H9 (cell line): ENCODE measurements at regions not wholly inside any gene's neighbourhood (a gene's known extent, or its start where the extent isn't known, plus 50 kb on each side); places are given as distances from the start of the nearest gene placed in this dataset.

ENCODE experiments used
- DNase-seq: peaks from one replicate; pipeline ENCODE4 v3.0.0-alpha.2; 2017
- H2AFZ ChIP-seq: one replicate; pipeline ENCODE4 v1.6.1; 2013; ENCODE audit warnings: mild to moderate bottlenecking, low read length, control low read depth, moderate library complexity
- H2AK5ac ChIP-seq: 2 replicates; pipeline ENCODE4 v1.6.1; 2013; ENCODE audit warnings: low read length, control low read depth, mixed read lengths; ENCODE audit not compliant: insufficient read length
- H2BK120ac ChIP-seq: one replicate; pipeline ENCODE4 v1.6.1; 2013; ENCODE audit warnings: low read depth, mild to moderate bottlenecking, low read length, control low read depth, inconsistent platforms; ENCODE audit not compliant: poor library complexity, severe bottlenecking
- H2BK12ac ChIP-seq: 2 replicates; pipeline ENCODE4 v1.6.1; 2013; ENCODE audit warnings: low read length, control low read depth, mixed read lengths, low read depth; ENCODE audit not compliant: insufficient read length
- H2BK15ac ChIP-seq: 2 replicates; pipeline ENCODE4 v1.6.1; 2013; ENCODE audit warnings: low read depth, low read length, control low read depth
- H2BK20ac ChIP-seq: one replicate; pipeline ENCODE4 v1.6.1; 2013; ENCODE audit warnings: low read depth, mild to moderate bottlenecking, low read length, control low read depth, inconsistent platforms; ENCODE audit not compliant: poor library complexity, severe bottlenecking
- H2BK5ac ChIP-seq: 2 replicates; pipeline ENCODE4 v1.6.1; 2013; ENCODE audit warnings: low read length, control low read depth, mixed read lengths; ENCODE audit not compliant: insufficient read length
- H3K14ac ChIP-seq: 2 replicates; pipeline ENCODE4 v1.6.1; 2013; ENCODE audit warnings: low read length, control low read depth; ENCODE audit not compliant: insufficient read depth
- H3K18ac ChIP-seq: 2 replicates; pipeline ENCODE4 v1.6.1; 2013; ENCODE audit warnings: low read depth, mild to moderate bottlenecking, mixed read lengths, low read length, control low read depth; ENCODE audit not compliant: insufficient read length
- H3K23ac ChIP-seq: 2 replicates; pipeline ENCODE4 v1.6.1; 2013; ENCODE audit warnings: low read length, control low read depth, mixed read lengths, low read depth; ENCODE audit not compliant: insufficient read length
- H3K23me2 ChIP-seq: 2 replicates; pipeline ENCODE4 v1.6.1; 2013; ENCODE audit warnings: low read depth, mild to moderate bottlenecking, mixed read lengths, low read length, control low read depth; ENCODE audit not compliant: insufficient read length, poor library complexity, severe bottlenecking
- H3K27ac ChIP-seq: 2 replicates; pipeline ENCODE4 v1.5.1; 2013; ENCODE audit warnings: low read length, control low read depth, mixed read lengths, low read depth; ENCODE audit not compliant: insufficient read length
- H3K27me3 ChIP-seq: 2 replicates; pipeline ENCODE4 v1.6.1; 2013; ENCODE audit warnings: low read length, control low read depth, inconsistent platforms; ENCODE audit not compliant: insufficient read depth
- H3K4ac ChIP-seq: 2 replicates; pipeline ENCODE4 v1.6.1; 2013; ENCODE audit warnings: low read depth, mild to moderate bottlenecking, control low read depth, inconsistent platforms, low read length, moderate library complexity
- H3K4me1 ChIP-seq: 2 replicates; pipeline ENCODE4 v1.6.1; 2013; ENCODE audit warnings: low read length, control low read depth, inconsistent platforms; ENCODE audit not compliant: insufficient read depth
- H3K4me2 ChIP-seq: 2 replicates; pipeline ENCODE4 v1.6.1; 2013; ENCODE audit warnings: low read length, control low read depth, mixed read lengths; ENCODE audit not compliant: insufficient read length, insufficient read depth
- H3K56ac ChIP-seq: 2 replicates; pipeline ENCODE4 v1.6.1; 2013; ENCODE audit warnings: low read depth, mild to moderate bottlenecking, mixed read lengths, low read length, control low read depth; ENCODE audit not compliant: insufficient read length
- H3K79me1 ChIP-seq: 2 replicates; pipeline ENCODE4 v1.6.1; 2013; ENCODE audit warnings: low read depth, mild to moderate bottlenecking, moderate library complexity, low read length, control low read depth, inconsistent platforms; ENCODE audit not compliant: insufficient read depth, poor library complexity, severe bottlenecking
- H3K79me2 ChIP-seq: 2 replicates; pipeline ENCODE4 v1.6.1; 2013; ENCODE audit warnings: low read length, control low read depth, inconsistent platforms; ENCODE audit not compliant: insufficient read depth
- H3K9ac ChIP-seq: 2 replicates; pipeline ENCODE4 v1.6.1; 2013; ENCODE audit warnings: low read length, control low read depth, mixed read lengths; ENCODE audit not compliant: insufficient read length; ENCODE audit errors: extremely low read depth
- H3K9me3 ChIP-seq: one replicate; pipeline ENCODE4 v1.6.1; 2013; ENCODE audit warnings: low read depth, low read length, inconsistent platforms; ENCODE audit not compliant: control insufficient read depth
- H3T11ph ChIP-seq: one replicate; pipeline ENCODE4 v1.6.1; 2013; ENCODE audit warnings: mild to moderate bottlenecking, low read length, control low read depth, inconsistent platforms
- H4K20me1 ChIP-seq: one replicate; pipeline ENCODE4 v1.6.1; 2013; ENCODE audit not compliant: control insufficient read depth, insufficient read length, insufficient read depth
- H4K5ac ChIP-seq: 2 replicates; pipeline ENCODE4 v1.6.1; 2013; ENCODE audit warnings: low read depth, mild to moderate bottlenecking, mixed read lengths, low read length, control low read depth; ENCODE audit not compliant: insufficient read length
- H4K8ac ChIP-seq: replicated peaks from 2 replicates; pipeline ENCODE4 v1.6.1; 2013; ENCODE audit warnings: low read length, control low read depth, mixed read lengths, low read depth; ENCODE audit not compliant: insufficient read length
- H4K91ac ChIP-seq: 2 replicates; pipeline ENCODE4 v1.6.1; 2013; ENCODE audit warnings: low read depth, mild to moderate bottlenecking, moderate library complexity, mixed read lengths, low read length, control low read depth; ENCODE audit not compliant: insufficient read length
- H3K27ac Mint-ChIP-seq, 3 experiments: 2 replicates in 2 of 3; 3 replicates in 1 of 3; pipeline ENCODE4 v1.8.0; 2020 to 2021; ENCODE audit warnings: mixed read lengths in 3 of 3, mild to moderate bottlenecking in 1 of 3, moderate library complexity in 1 of 3
- H3K27me3 Mint-ChIP-seq: 2 replicates; pipeline ENCODE4 v1.8.0; 2021; ENCODE audit warnings: low read depth, mild to moderate bottlenecking, moderate library complexity, mixed read lengths
- H3K36me3 Mint-ChIP-seq, 3 experiments: 2 replicates in 2 of 3; 3 replicates in 1 of 3; pipeline ENCODE4 v1.8.0; 2020 to 2021; ENCODE audit warnings: low read depth in 3 of 3, mixed read lengths in 3 of 3; ENCODE audit not compliant: insufficient read depth in 1 of 3
- H3K4me1 Mint-ChIP-seq, 2 experiments: 2 replicates each; pipeline ENCODE4 v1.8.0; 2020; ENCODE audit warnings: mixed read lengths in 2 of 2
- H3K4me3 Mint-ChIP-seq, 2 experiments: 2 replicates in 1 of 2; 3 replicates in 1 of 2; pipeline ENCODE4 v1.8.0; 2020 to 2021; ENCODE audit warnings: mild to moderate bottlenecking in 2 of 2, mixed read lengths in 2 of 2, moderate library complexity in 1 of 2
- H3K9me3 Mint-ChIP-seq, 2 experiments: 2 replicates in 1 of 2; 3 replicates in 1 of 2; pipeline ENCODE4 v1.8.0; 2020; ENCODE audit warnings: mild to moderate bottlenecking in 2 of 2, mixed read lengths in 2 of 2, moderate library complexity in 1 of 2
- WGBS: extraction: QIAGEN DNeasy Blood & Tissue Kit; methylation state at CpG from one replicate; pipeline ENCODE4 v1.1.7; 2013; ENCODE audit warnings: missing lambda C conversion rate, low lambda C conversion rate, mixed read lengths; ENCODE audit not compliant: insufficient read length; ENCODE audit errors: extremely low coverage; 5-methylcytosine and 5-hydroxymethylcytosine counted together
- TF ChIP-seq, protein P1 (sequence below): fragments of 200-600 bp; sonication (generic); conservative IDR thresholded peaks from 3 replicates; pipeline ENCODE4 v1.8.0; 2021; ENCODE audit warnings: antibody characterized with exemption, mild to moderate bottlenecking

DNA sequence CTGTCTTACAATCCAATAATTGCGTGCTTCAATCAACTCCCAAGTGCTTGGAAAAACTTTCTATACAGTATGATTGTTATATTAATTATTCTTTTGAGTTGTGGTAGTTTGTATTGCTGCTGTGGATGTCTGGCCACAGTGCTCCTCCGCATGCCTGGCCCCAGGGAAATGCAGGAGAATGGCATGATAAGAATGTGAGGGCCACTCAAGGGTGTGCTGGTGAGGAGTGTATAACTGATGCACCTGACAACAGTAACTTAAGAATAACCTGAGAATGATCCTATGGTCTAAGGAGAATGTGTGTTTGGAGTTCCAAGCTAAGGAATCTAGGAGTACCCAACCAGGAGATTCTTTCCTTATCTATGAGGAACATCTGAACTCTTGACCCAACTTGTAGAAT is 152.9 kb upstream of the APC start:
- no peak overlapping the region for H2BK20ac ChIP-seq
- WGBS: no CpG with 5 or more reads among the region's 2 CpGs

More for the DNA sequence above, 152.9 kb upstream of the APC start:
- no peak overlapping the region for H2BK5ac ChIP-seq
- no peak overlapping the region for H2AFZ ChIP-seq
- H2AK5ac ChIP-seq: no peak overlapping the region
- H3K36me3 Mint-ChIP-seq: no peaks in the 10 kb centered on the region
- H4K20me1 ChIP-seq: no peaks in the 10 kb centered on the region
- H3K4me1 ChIP-seq: no peaks in the 10 kb centered on the region; the same call in 1 of the 2 replicates
- peaks cover 13 to 14% of the 10 kb centered on the region in 2 experiments for H3K4me1 Mint-ChIP-seq
- H3K27ac ChIP-seq: no peak overlapping the region
- H3K79me1 ChIP-seq: no peaks in the 10 kb centered on the region
- H3K4me2 ChIP-seq: no peak overlapping the region
- no peak overlapping the region for H3K4ac ChIP-seq
- H3K9me3 Mint-ChIP-seq: peaks cover 0 to 10% of the 10 kb centered on the region in 2 experiments; a peak in 3 of 5 replicates
- no peaks in the 10 kb centered on the region; the same call in none of the 2 replicates for H3K27me3 Mint-ChIP-seq
- H3K14ac ChIP-seq: no peak overlapping the region
- H3K18ac ChIP-seq: no peak overlapping the region
- H2BK120ac ChIP-seq: no peak overlapping the region
- no peaks in the 10 kb centered on the region for H3K27me3 ChIP-seq
- H3K23me2 ChIP-seq: no peaks in the 10 kb centered on the region
- no peak overlapping the region for H4K8ac ChIP-seq
- no peak overlapping the region for H3T11ph ChIP-seq
- TF ChIP-seq, protein P1, sequence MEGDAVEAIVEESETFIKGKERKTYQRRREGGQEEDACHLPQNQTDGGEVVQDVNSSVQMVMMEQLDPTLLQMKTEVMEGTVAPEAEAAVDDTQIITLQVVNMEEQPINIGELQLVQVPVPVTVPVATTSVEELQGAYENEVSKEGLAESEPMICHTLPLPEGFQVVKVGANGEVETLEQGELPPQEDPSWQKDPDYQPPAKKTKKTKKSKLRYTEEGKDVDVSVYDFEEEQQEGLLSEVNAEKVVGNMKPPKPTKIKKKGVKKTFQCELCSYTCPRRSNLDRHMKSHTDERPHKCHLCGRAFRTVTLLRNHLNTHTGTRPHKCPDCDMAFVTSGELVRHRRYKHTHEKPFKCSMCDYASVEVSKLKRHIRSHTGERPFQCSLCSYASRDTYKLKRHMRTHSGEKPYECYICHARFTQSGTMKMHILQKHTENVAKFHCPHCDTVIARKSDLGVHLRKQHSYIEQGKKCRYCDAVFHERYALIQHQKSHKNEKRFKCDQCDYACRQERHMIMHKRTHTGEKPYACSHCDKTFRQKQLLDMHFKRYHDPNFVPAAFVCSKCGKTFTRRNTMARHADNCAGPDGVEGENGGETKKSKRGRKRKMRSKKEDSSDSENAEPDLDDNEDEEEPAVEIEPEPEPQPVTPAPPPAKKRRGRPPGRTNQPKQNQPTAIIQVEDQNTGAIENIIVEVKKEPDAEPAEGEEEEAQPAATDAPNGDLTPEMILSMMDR: no peak
- H3K27ac Mint-ChIP-seq: no peak overlapping the region
- no peak overlapping the region for H2BK15ac ChIP-seq
- no peaks in the 10 kb centered on the region for H3K79me2 ChIP-seq
- no peak overlapping the region for H3K9ac ChIP-seq
- H4K5ac ChIP-seq: no peak overlapping the region
- no peak overlapping the region for H3K4me3 Mint-ChIP-seq
- no peak overlapping the region for H4K91ac ChIP-seq
- no peak overlapping the region for H3K56ac ChIP-seq
- no peak overlapping the region for H3K23ac ChIP-seq
- H3K9me3 ChIP-seq: no peaks in the 10 kb centered on the region
- DNase-seq: no peak
- no peak overlapping the region for H2BK12ac ChIP-seq
